ENCODE measurements at regions not wholly inside any gene's neighbourhood (a gene's known extent, or its start where the extent isn't known, plus 50 kb on each side); places are given as distances from the start of the nearest gene placed in this dataset.

DNA sequence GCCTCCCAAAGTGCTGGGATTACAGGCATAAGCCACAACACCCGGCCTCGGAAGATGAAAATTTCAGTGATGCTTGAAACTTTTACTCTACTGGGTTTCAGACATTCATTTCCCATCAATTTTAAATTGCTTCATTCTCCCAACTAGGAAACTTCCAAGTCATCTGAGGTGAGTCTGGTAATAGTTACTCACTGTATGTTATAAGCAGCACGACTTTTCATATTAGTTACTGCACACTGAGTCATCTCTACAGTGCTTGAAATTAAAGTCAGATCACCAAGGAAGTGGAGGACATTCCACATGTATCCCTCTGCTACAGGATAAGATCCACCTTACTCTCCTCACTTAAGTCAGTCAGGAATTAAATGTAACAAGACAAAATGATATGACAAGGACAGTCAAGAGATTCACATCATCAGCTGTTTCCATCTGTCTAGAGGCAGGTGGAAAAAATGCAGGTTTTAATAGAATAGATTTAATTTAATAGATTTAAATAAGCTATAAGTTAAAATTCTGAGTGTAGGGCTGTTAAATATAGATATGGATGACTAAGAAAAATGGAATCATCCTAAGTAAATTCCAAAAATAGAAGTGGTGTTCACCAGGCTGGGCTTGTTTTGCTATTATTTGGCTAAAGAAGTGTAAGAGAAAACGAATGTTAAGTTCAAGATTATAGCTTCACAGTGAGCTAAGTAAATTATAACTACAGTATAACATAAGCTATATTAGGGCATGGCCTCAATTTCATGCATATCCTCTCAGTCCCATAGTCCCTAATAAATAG is 104.4 kb downstream of the TMCO5A start:
- H3K27ac ChIP-seq, result no peak overlapping the region
- H3K4me3 ChIP-seq, result no peak overlapping the region
- no peaks in the 10 kb centered on the region for H3K9me3 ChIP-seq
- FAIRE-seq (no peak), ATAC-seq (peak in 1 of 2 experiments; percentile 24; a peak in 1 of 6 replicates), DNase-seq (ENCODE audit: low read depth in 1 of 2, low spot score in 1 of 2) (no peak)
- CTCF ChIA-PET, result interaction anchor here (1.6 kb wide), 1 partner anchor 43 kb away, joined by 7 read pairs; no protein-coding TSS in a partner anchor
- WGBS (ENCODE audit: missing lambda C conversion rate), result 37% methylated on average over 4 of the region's 4 CpGs
- H3K4me1 ChIP-seq, result no peaks in the 10 kb centered on the region
- POLR2A ChIA-PET, result no interaction called here
- TF ChIP-seq PHF8 (IDR thresholded peaks at IDR 0.05; ENCODE audit: borderline replicate concordance, low read depth) (no peak), FOSB (CRISPR knock-in tag; IDR thresholded peaks at IDR 0.05) (no peak), ZC3H11A (IDR thresholded peaks at IDR 0.05) (no peak), BHLHE40 (IDR thresholded peaks at IDR 0.05; ENCODE audit: low read depth, low read length) (no peak), CHD2 (IDR thresholded peaks at IDR 0.05; ENCODE audit: low read length, partially characterized antibody) (no peak), HOXB5 (CRISPR knock-in tag; IDR thresholded peaks at IDR 0.05) (no peak), TP53 (CRISPR knock-in tag; IDR thresholded peaks at IDR 0.05) (no peak), RNF2 (IDR thresholded peaks at IDR 0.05; ENCODE audit: borderline replicate concordance, low read depth) (no peak)
- TF ChIP-seq, protein P1, sequence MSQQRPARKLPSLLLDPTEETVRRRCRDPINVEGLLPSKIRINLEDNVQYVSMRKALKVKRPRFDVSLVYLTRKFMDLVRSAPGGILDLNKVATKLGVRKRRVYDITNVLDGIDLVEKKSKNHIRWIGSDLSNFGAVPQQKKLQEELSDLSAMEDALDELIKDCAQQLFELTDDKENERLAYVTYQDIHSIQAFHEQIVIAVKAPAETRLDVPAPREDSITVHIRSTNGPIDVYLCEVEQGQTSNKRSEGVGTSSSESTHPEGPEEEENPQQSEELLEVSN (IDR thresholded peaks at IDR 0.05; ENCODE audit: borderline replicate concordance, low read depth), result no peak
- H3K4me2 ChIP-seq, result no peak overlapping the region

- POLR2A ChIA-PET, result no interaction called here
- H3K4me2 ChIP-seq, result no peak overlapping the region
- DNase-seq (ENCODE audit: low read depth in 1 of 2, low spot score in 1 of 2) (no peak), FAIRE-seq (no peak), ATAC-seq (no peak)
- H3K9me3 ChIP-seq, result no peaks in the 10 kb centered on the region
- WGBS (ENCODE audit: missing lambda C conversion rate), result 98% methylated on average over 2 of the region's 2 CpGs
- H3K4me1 ChIP-seq, result no peaks in the 10 kb centered on the region
- CTCF ChIA-PET, result no interaction called here
- no peak overlapping the region for H3K4me3 ChIP-seq
- no peak overlapping the region for H3K27ac ChIP-seq
- TF ChIP-seq TP53 (CRISPR knock-in tag; IDR thresholded peaks at IDR 0.05) (no peak), ZSCAN20 (CRISPR knock-in tag; IDR thresholded peaks at IDR 0.05) (no peak), CBX8 (IDR thresholded peaks at IDR 0.05) (no peak), JUNB (IDR thresholded peaks at IDR 0.05) (no peak), USF2 (IDR thresholded peaks at IDR 0.05) (no peak), CHD2 (IDR thresholded peaks at IDR 0.05; ENCODE audit: low read length, partially characterized antibody) (no peak), NFE2L2 (conservative IDR thresholded peaks at IDR 0.05; ENCODE audit: low read length) (no peak), ATOH8 (CRISPR knock-in tag; IDR thresholded peaks at IDR 0.05; ENCODE audit: low read depth) (no peak), EHF (CRISPR knock-in tag; IDR thresholded peaks at IDR 0.05) (no peak), SREBF2 (IDR thresholded peaks at IDR 0.05) (no peak), REST (IDR thresholded peaks at IDR 0.05) (no peak), RNF2 (IDR thresholded peaks at IDR 0.05; ENCODE audit: borderline replicate concordance, low read depth) (no peak), CBX2 (IDR thresholded peaks at IDR 0.05; ENCODE audit: borderline replicate concordance, low read depth) (no peak), GATA3 (IDR thresholded peaks at IDR 0.05; ENCODE audit: borderline replicate concordance) (no peak)
These were observed 106.2 kb downstream of the TMCO5A start for GRCh38 chr15:38040615-38041014.
